K562 (cell line): ENCODE measurements at regions not wholly inside any gene's neighbourhood (a gene's known extent, or its start where the extent isn't known, plus 50 kb on each side); places are given as distances from the start of the nearest gene placed in this dataset.

Experiments
- ATAC-seq: fragments of 200-7000 bp; cut with Tn5 transposase; 3 replicates; pipeline ENCODE4 v1.9.1; 2020; ENCODE audit warnings: moderate library complexity
- BruUV-seq: library from RNA; stranded (reverse); fragments of 400-500 nt; replicated peaks from 2 replicates; lab custom pipeline; 2021; lab: Mats Ljungman, UMichigan
- CTCF ChIA-PET: fragments of 300-600 bp; formaldehyde crosslinking; extraction: SDS; loops from one replicate; lab custom pipeline; 2021; ENCODE audit warnings: low intra/inter-chr PET ratio; lab: Yijun Ruan, JAX
- POLR2A ChIA-PET: fragments of 300-600, 350-650 bp; sonication (Branson Sonifier 250); formaldehyde crosslinking; extraction: SDS; loops from one replicate; lab custom pipeline; 2021; ENCODE audit warnings: antibody characterized with exemption, inconsistent platforms; lab: Yijun Ruan, JAX
- DNase-seq, 4 experiments: peaks; one replicate each; pipeline versions ENCODE4 v3.0.0 to v3.0.0-alpha.2; 2011 to 2018; ENCODE audit warnings: low spot score in 3 of 4, mixed read lengths in 3 of 4; ENCODE audit errors: extremely low read depth in 1 of 4
- FAIRE-seq: peaks from 2 replicates; lab custom pipeline; 2011; peaks lifted over from hg19 to GRCh38; lab: Jason Lieb, UNC
- H2AFZ ChIP-seq: 2 replicates; pipeline ENCODE4 v1.6.0; 2011; ENCODE audit warnings: low read depth, low read length, control low read depth, inconsistent platforms
- H3K27ac ChIP-seq: fragments of 200-600 bp; 3 replicates; pipeline ENCODE4 v1.8.0; 2011; ENCODE audit warnings: low read depth, mild to moderate bottlenecking, control low read depth, inconsistent platforms, low read length, moderate library complexity, mixed read lengths; ENCODE audit errors: extremely low read depth
- H3K27me3 ChIP-seq, 2 experiments: fragments of 300-600 bp in 1 of 2; 2 replicates in 1 of 2; 3 replicates in 1 of 2; pipeline versions ENCODE4 v1.6.0 to v1.8.0; 2011; ENCODE audit warnings: inconsistent platforms in 2 of 2, low read length in 2 of 2, mild to moderate bottlenecking in 1 of 2, mixed read lengths in 1 of 2, moderate library complexity in 1 of 2; ENCODE audit not compliant: control insufficient read depth in 2 of 2, insufficient read depth in 2 of 2
- H3K36me3 ChIP-seq: fragments of 300-600 bp; 3 replicates; pipeline ENCODE4 v1.8.0; 2011; ENCODE audit warnings: mild to moderate bottlenecking, low read length, inconsistent platforms; ENCODE audit not compliant: control insufficient read depth, insufficient read depth
- H3K4me1 ChIP-seq, 2 experiments: fragments of 200-600 bp in 1 of 2; replicated peaks in 1 of 2; 2 replicates in 1 of 2; 3 replicates in 1 of 2; pipeline versions ENCODE4 v1.5.1 to v1.8.0; 2011; ENCODE audit warnings: inconsistent platforms in 2 of 2, low read length in 2 of 2, mild to moderate bottlenecking in 1 of 2, mixed read lengths in 1 of 2, moderate library complexity in 1 of 2; ENCODE audit not compliant: control insufficient read depth in 2 of 2, insufficient read depth in 2 of 2
- H3K4me2 ChIP-seq: 2 replicates; pipeline ENCODE4 v1.6.1; 2011; ENCODE audit warnings: low read length, control low read depth, inconsistent platforms, mixed read lengths; ENCODE audit not compliant: insufficient read depth
- H3K4me3 ChIP-seq: fragments of 200-600 bp; sonication (generic), shearing (Covaris generic); 2 replicates; pipeline ENCODE4 v1.5.1; 2016; ENCODE audit warnings: control low read depth, inconsistent platforms
- H3K79me2 ChIP-seq: fragments of 200-600 bp; 3 replicates; pipeline ENCODE4 v1.8.0; 2011; ENCODE audit warnings: low read length, inconsistent platforms; ENCODE audit not compliant: control insufficient read depth, insufficient read depth
- H3K9ac ChIP-seq, 2 experiments: 2 replicates each; pipeline versions ENCODE4 v1.6.0 to v1.6.1; 2011; ENCODE audit warnings: low read depth in 2 of 2, low read length in 2 of 2, control low read depth in 1 of 2, inconsistent platforms in 1 of 2, mild to moderate bottlenecking in 1 of 2, mixed read lengths in 1 of 2; ENCODE audit not compliant: insufficient read depth in 1 of 2
- H3K9me1 ChIP-seq: one replicate; pipeline ENCODE4 v1.6.0; 2011; ENCODE audit warnings: inconsistent platforms, mild to moderate bottlenecking, low read length, moderate library complexity; ENCODE audit not compliant: control insufficient read depth, insufficient read depth
- H3K9me3 ChIP-seq: replicated peaks from 2 replicates; pipeline ENCODE4 v1.5.1; 2011; ENCODE audit warnings: low read depth, low read length, inconsistent platforms; ENCODE audit not compliant: control insufficient read depth, insufficient read depth
- H4K20me1 ChIP-seq: replicated peaks from 2 replicates; pipeline ENCODE4 v1.6.1; 2011; ENCODE audit warnings: low read length, inconsistent platforms, mixed read lengths; ENCODE audit not compliant: control insufficient read depth, insufficient read depth
- HOXB6 ChIP-seq: fragments of 250-450 bp; sonication (Bioruptor Pico); IDR thresholded peaks from 2 replicates; pipeline ENCODE4 v1.5.1; 2022; ENCODE audit warnings: mild to moderate bottlenecking, borderline replicate concordance
- NEUROD1 ChIP-seq: fragments of 150-350 bp; IDR thresholded peaks from 2 replicates; pipeline ENCODE4 v1.6.1; 2014; ENCODE audit warnings: borderline replicate concordance, low read length, low read depth; ENCODE audit not compliant: partially characterized antibody
- RBBP5 ChIP-seq: fragments of 200-600 bp; sonication (generic); IDR thresholded peaks from 2 replicates; pipeline ENCODE4 v1.6.1; 2012; ENCODE audit warnings: borderline replicate concordance, mild to moderate bottlenecking, low read length, control low read depth, inconsistent platforms; ENCODE audit not compliant: insufficient read depth, poor library complexity, severe bottlenecking
- RBM22 ChIP-seq: fragments of 200-400 bp; formaldehyde crosslinking; IDR thresholded peaks from 2 replicates; pipeline ENCODE4 v1.6.1; 2018; ENCODE audit warnings: low read length, low read depth; ENCODE audit not compliant: poor library complexity, severe bottlenecking
- RCOR1 ChIP-seq, 2 experiments: IDR thresholded peaks; 2 replicates each; pipeline ENCODE4 v1.6.1; 2012; ENCODE audit warnings: low read depth in 2 of 2, low read length in 2 of 2, borderline replicate concordance in 1 of 2, improper control_type of control experiment in 1 of 2
- SIRT6 ChIP-seq: IDR thresholded peaks from one replicate; pipeline ENCODE4 v1.6.1; 2012; ENCODE audit warnings: low read depth, mild to moderate bottlenecking, control low read depth, inconsistent platforms, low read length, moderate library complexity
- SMAD3 ChIP-seq: fragments of 450-650 bp; formaldehyde crosslinking; conservative IDR thresholded peaks from 2 replicates; pipeline ENCODE4 v1.4.0; 2020; ENCODE audit warnings: mild to moderate bottlenecking
- SMARCB1 ChIP-seq: IDR thresholded peaks from 2 replicates; pipeline ENCODE4 v1.6.1; 2011; ENCODE audit warnings: improper control_type of control experiment, low read depth; ENCODE audit not compliant: insufficient read length
- TCF7L2 ChIP-seq: fragments of 150-350 bp; IDR thresholded peaks from 2 replicates; pipeline ENCODE4 v1.6.1; 2016; ENCODE audit warnings: low read depth, mild to moderate bottlenecking, low read length, moderate library complexity
- VEZF1 ChIP-seq: fragments of 200-800 bp; sonication (Bioruptor generic); IDR thresholded peaks from 2 replicates; pipeline ENCODE4 v1.6.1; 2017; ENCODE audit warnings: missing genetic modification characterization, missing compliant biosample characterization
- ZFX ChIP-seq: sonication (generic); formaldehyde crosslinking; IDR thresholded peaks from 2 replicates; pipeline ENCODE4 v1.8.0; 2022; ENCODE audit warnings: mild to moderate bottlenecking, missing genetic modification reagents, moderate library complexity
- WGBS: fragments of 100-300 bp; shearing (Covaris generic); methylation state at CpG from one replicate; pipeline ENCODE4 v1.1.6; 2016; ENCODE audit warnings: low coverage, mixed read lengths; ENCODE audit not compliant: insufficient coverage; ENCODE audit errors: missing lambda C conversion rate; 5-methylcytosine and 5-hydroxymethylcytosine counted together
- in situ Hi-C: fragments of 300-500 bp; cut with MboI; formaldehyde crosslinking; loops from 4 replicates; pipeline ENCODE4 v1.15.0; 2018; ENCODE audit warnings: inconsistent platforms, mixed read lengths
- intact Hi-C: fragments of 100-400 bp; cut with micrococcal nuclease; formaldehyde crosslinking; loops from 2 replicates; pipeline ENCODE4 v1.14.2; 2022

- CTCF ChIA-PET = no interaction called here
- H3K9ac ChIP-seq = no peak overlapping the region
- no peaks in the 10 kb centered on the region for H3K36me3 ChIP-seq
- no peaks in the 10 kb centered on the region for H3K9me3 ChIP-seq
- no peak overlapping the region for H3K4me2 ChIP-seq
- DNase-seq (no peak), ATAC-seq (no peak), FAIRE-seq (no peak)
- no peaks in the 10 kb centered on the region for H3K9me1 ChIP-seq
- POLR2A ChIA-PET = no interaction called here
- no peaks in the 10 kb centered on the region for H3K79me2 ChIP-seq
- WGBS = 7% methylated on average over 1 of the region's 1 CpG
- in situ Hi-C loops = no loop called here
- H3K4me1 ChIP-seq = no peaks in the 10 kb centered on the region
- H3K27me3 ChIP-seq = no peaks in the 10 kb centered on the region
- no peaks in the 10 kb centered on the region for H4K20me1 ChIP-seq
- TF ChIP-seq VEZF1 (CRISPR knock-in tag) (no peak), RCOR1 (IDR thresholded peaks at IDR 0.05; ENCODE audit: borderline replicate concordance in 1 of 2, low read depth in 2 of 2, low read length in 2 of 2) (no peak), ZFX (CRISPR knock-in tag) (no peak), RBBP5 (no peak), HOXB6 (no peak)
- no TSS peak for BruUV-seq
- no peak overlapping the region for H2AFZ ChIP-seq
- intact Hi-C loops = no loop called here
- no peak overlapping the region for H3K4me3 ChIP-seq
- H3K27ac ChIP-seq = no peak overlapping the region
Measured at GRCh38 chr12:125573271-125573670, 508.0 kb downstream of the AACS start.

GRCh38 chr12:125577334-125577733, 512.1 kb downstream of the AACS start:
- Histone ChIP-seq H3K79me2 (no peaks in the 10 kb centered on the region), H3K27me3 (no peaks in the 10 kb centered on the region), H3K4me2 (no peak overlapping the region), H3K9me3 (no peaks in the 10 kb centered on the region), H4K20me1 (no peaks in the 10 kb centered on the region), H3K4me3 (no peak overlapping the region), H3K9me1 (no peaks in the 10 kb centered on the region), H3K9ac (no peak overlapping the region), H2AFZ (no peak overlapping the region), H3K36me3 (no peaks in the 10 kb centered on the region), H3K27ac (no peak overlapping the region), H3K4me1 (no peaks in the 10 kb centered on the region)
- ATAC-seq (no peak), FAIRE-seq (no peak), DNase-seq (no peak)
- ChIA-PET CTCF (no interaction called here), POLR2A (no interaction called here)
- intact Hi-C loops (no loop called here), in situ Hi-C loops (no loop called here)
- TF ChIP-seq SMAD3 (CRISPR knock-in tag) = no peak
- no peak for TF ChIP-seq NEUROD1
- no peak for TF ChIP-seq SMARCB1
- TF ChIP-seq SIRT6 = no peak
- TF ChIP-seq RBM22 = no peak
- TF ChIP-seq TCF7L2 = no peak
- BruUV-seq = no TSS peak
